ENCODE measurements at regions not wholly inside any gene's neighbourhood (a gene's known extent, or its start where the extent isn't known, plus 50 kb on each side); places are given as distances from the start of the nearest gene placed in this dataset.

DNA sequence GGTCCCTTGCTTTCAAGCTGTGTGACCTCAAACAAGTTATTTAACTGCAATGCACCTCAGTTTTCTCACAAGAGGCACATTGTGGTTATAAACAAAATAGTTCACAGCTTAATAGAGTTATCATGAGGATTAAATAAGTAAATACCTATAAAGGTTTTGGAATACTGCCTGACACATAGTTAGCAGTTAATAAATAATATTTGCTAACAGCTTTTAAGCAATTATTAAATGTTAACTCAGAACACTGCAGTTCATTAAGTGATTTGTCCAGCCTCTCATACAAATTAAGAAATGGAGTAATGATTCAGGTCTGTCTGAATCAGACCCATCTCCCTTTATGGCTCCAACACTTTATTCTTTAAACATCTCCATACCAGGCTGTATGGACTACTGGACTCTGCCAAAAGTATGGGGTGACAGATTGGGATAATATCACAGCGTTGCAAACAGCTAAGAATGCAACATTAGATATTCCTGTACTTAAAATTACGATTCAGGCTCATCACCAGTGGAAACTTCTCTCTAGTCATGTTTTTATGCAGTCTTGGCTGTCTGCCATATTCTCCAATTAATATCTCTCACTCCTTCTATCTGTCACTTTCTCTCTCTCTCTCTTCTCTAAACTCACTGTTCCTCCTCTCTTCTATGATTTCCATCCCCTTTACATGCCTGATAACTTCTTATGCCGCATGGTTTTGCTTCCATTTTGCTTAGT lies 370.6 kb upstream of the UBE2E3 start:
- Histone ChIP-seq H3K4me1 (ENCODE audit: control insufficient read depth, insufficient read depth, low read length) (no peaks in the 10 kb centered on the region), H2BK15ac (ENCODE audit: low read depth, low read length) (no peak overlapping the region), H4K91ac (ENCODE audit: insufficient read depth, low read depth, low read length) (no peak overlapping the region), H2AK5ac (ENCODE audit: low read depth, low read length) (no peak overlapping the region), H4K5ac (ENCODE audit: low read depth, low read length) (no peak overlapping the region), H2BK120ac (ENCODE audit: low read depth, low read length) (no peak overlapping the region), H3K9me3 (ENCODE audit: control insufficient read depth, insufficient read depth, low read length) (no peaks in the 10 kb centered on the region), H3K36me3 (ENCODE audit: control insufficient read depth, insufficient read depth, low read length) (no peaks in the 10 kb centered on the region), H3K4ac (ENCODE audit: low read depth, low read length) (no peak overlapping the region), H3K79me1 (ENCODE audit: low read depth in 1 of 2, low read length in 2 of 2) (no peaks in the 10 kb centered on the region), H2BK5ac (ENCODE audit: low read depth, low read length, poor library complexity, severe bottlenecking) (no peak overlapping the region), H3K23ac (ENCODE audit: low read depth, low read length) (no peak overlapping the region), H3K18ac (ENCODE audit: low read depth, low read length) (no peak overlapping the region), H3K9ac (ENCODE audit: low read depth, low read length) (no peak overlapping the region), H2AK9ac (replicated peaks; ENCODE audit: low read depth, low read length, poor library complexity) (no peak overlapping the region), H3K4me3 (ENCODE audit: insufficient read depth, low read depth, low read length) (no peak overlapping the region), H4K8ac (ENCODE audit: low read depth in 2 of 2, low read length in 2 of 2) (no peak overlapping the region), H3K27me3 (ENCODE audit: control insufficient read depth, insufficient read depth, low read length) (no peaks in the 10 kb centered on the region), H2BK20ac (ENCODE audit: low read depth, low read length) (no peak overlapping the region), H4K20me1 (ENCODE audit: insufficient read depth, low read length) (no peaks in the 10 kb centered on the region), H2AFZ (replicated peaks; ENCODE audit: low read length, poor library complexity) (no peak overlapping the region), H3K9me1 (ENCODE audit: insufficient read depth, low read length) (no peaks in the 10 kb centered on the region; the same call in 1 of the 2 replicates), H3K14ac (replicated peaks; ENCODE audit: low read depth, low read length) (no peak overlapping the region), H3K27ac (ENCODE audit: insufficient read depth, low read length) (no peak overlapping the region), H3K4me2 (ENCODE audit: low read depth, low read length) (no peak overlapping the region), H3K56ac (ENCODE audit: extremely low read depth, insufficient read depth, low read length) (no peak overlapping the region)
- ATAC-seq (ENCODE audit: low read depth) (no peak), DNase-seq (no peak)
- dilution Hi-C loops (cut with HindIII; ENCODE audit: low sequenced_read_pairs, unreplicated experiment): no loop called here
- no TSS peak for BruUV-seq (replicated peaks)
- TF ChIP-seq MAZ (IDR thresholded peaks at IDR 0.05; ENCODE audit: borderline replicate concordance, low read depth, low read length): no peak
- TF ChIP-seq FOS (IDR thresholded peaks at IDR 0.05; ENCODE audit: low read depth, low read length): no peak
- TF ChIP-seq, protein P1, sequence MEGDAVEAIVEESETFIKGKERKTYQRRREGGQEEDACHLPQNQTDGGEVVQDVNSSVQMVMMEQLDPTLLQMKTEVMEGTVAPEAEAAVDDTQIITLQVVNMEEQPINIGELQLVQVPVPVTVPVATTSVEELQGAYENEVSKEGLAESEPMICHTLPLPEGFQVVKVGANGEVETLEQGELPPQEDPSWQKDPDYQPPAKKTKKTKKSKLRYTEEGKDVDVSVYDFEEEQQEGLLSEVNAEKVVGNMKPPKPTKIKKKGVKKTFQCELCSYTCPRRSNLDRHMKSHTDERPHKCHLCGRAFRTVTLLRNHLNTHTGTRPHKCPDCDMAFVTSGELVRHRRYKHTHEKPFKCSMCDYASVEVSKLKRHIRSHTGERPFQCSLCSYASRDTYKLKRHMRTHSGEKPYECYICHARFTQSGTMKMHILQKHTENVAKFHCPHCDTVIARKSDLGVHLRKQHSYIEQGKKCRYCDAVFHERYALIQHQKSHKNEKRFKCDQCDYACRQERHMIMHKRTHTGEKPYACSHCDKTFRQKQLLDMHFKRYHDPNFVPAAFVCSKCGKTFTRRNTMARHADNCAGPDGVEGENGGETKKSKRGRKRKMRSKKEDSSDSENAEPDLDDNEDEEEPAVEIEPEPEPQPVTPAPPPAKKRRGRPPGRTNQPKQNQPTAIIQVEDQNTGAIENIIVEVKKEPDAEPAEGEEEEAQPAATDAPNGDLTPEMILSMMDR (conservative IDR thresholded peaks at IDR 0.05; ENCODE audit: low read depth, low read length): no peak
- TF ChIP-seq MAFK (IDR thresholded peaks at IDR 0.05; ENCODE audit: low read depth, low read length): no peak
- no peak for TF ChIP-seq RAD21 (IDR thresholded peaks at IDR 0.05; ENCODE audit: low read length)
- no peak for TF ChIP-seq SMC3 (IDR thresholded peaks at IDR 0.05; ENCODE audit: low read depth, low read length)
- no peak for TF ChIP-seq BHLHE40 (IDR thresholded peaks at IDR 0.05; ENCODE audit: low read depth, low read length)
- TF ChIP-seq, protein P2, sequence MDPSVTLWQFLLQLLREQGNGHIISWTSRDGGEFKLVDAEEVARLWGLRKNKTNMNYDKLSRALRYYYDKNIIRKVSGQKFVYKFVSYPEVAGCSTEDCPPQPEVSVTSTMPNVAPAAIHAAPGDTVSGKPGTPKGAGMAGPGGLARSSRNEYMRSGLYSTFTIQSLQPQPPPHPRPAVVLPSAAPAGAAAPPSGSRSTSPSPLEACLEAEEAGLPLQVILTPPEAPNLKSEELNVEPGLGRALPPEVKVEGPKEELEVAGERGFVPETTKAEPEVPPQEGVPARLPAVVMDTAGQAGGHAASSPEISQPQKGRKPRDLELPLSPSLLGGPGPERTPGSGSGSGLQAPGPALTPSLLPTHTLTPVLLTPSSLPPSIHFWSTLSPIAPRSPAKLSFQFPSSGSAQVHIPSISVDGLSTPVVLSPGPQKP (IDR thresholded peaks at IDR 0.05; ENCODE audit: borderline replicate concordance, low read depth, low read length): no peak
- TF ChIP-seq POLR2A (IDR thresholded peaks at IDR 0.05; ENCODE audit: low read depth, low read length): no peak
- TF ChIP-seq, protein P3, sequence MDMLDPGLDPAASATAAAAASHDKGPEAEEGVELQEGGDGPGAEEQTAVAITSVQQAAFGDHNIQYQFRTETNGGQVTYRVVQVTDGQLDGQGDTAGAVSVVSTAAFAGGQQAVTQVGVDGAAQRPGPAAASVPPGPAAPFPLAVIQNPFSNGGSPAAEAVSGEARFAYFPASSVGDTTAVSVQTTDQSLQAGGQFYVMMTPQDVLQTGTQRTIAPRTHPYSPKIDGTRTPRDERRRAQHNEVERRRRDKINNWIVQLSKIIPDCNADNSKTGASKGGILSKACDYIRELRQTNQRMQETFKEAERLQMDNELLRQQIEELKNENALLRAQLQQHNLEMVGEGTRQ (IDR thresholded peaks at IDR 0.05; ENCODE audit: low read depth, low read length): no peak
- no peak for TF ChIP-seq NFE2L2 (IDR thresholded peaks at IDR 0.05; ENCODE audit: low read depth, low read length)
- no peak for TF ChIP-seq RFX5 (IDR thresholded peaks at IDR 0.05; ENCODE audit: low read depth, low read length)
- no peak for TF ChIP-seq CEBPB (IDR thresholded peaks at IDR 0.05; ENCODE audit: low read depth, low read length)
- no peak for TF ChIP-seq MXI1 (IDR thresholded peaks at IDR 0.05; ENCODE audit: borderline replicate concordance, low read depth, low read length)
- no peak for TF ChIP-seq RCOR1 (IDR thresholded peaks at IDR 0.05; ENCODE audit: insufficient replicate concordance, low read length)
- TF ChIP-seq CHD1 (IDR thresholded peaks at IDR 0.05; ENCODE audit: low read depth, low read length): no peak
- intact Hi-C loops (cut with micrococcal nuclease): no loop called here
- WGBS, 2 experiments (ENCODE audit: extremely low coverage in 2 of 2, insufficient read length in 1 of 2): 14% methylated on average over 1 of the region's 3 CpGs; no CpG with 5 or more reads in 1 of the 2 experiments
- CTCF ChIA-PET: interaction anchor here (1.1 kb wide), 1 partner anchor 91 kb away, joined by 3 read pairs; no protein-coding TSS in a partner anchor
- POLR2A ChIA-PET (ENCODE audit: unreplicated experiment): no interaction called here
- in situ Hi-C loops (cut with MboI; ENCODE audit: low sequenced_read_pairs): no loop called here
